Kidney epithelial cell (primary cell): ENCODE measurements at regions not wholly inside any gene's neighbourhood (a gene's known extent, or its start where the extent isn't known, plus 50 kb on each side); places are given as distances from the start of the nearest gene placed in this dataset.

Experiments
- DNase-seq: peaks from one replicate; pipeline ENCODE4 v3.0.0-alpha.2; 2010; ENCODE audit warnings: low read depth
- H3K27me3 ChIP-seq: 2 replicates; pipeline ENCODE4 v1.6.0; 2011; ENCODE audit warnings: low read length; ENCODE audit not compliant: control insufficient read depth, insufficient read depth
- H3K36me3 ChIP-seq: 2 replicates; pipeline ENCODE4 v1.5.1; 2011; ENCODE audit warnings: low read length; ENCODE audit not compliant: control insufficient read depth, insufficient read depth
- H3K4me3 ChIP-seq: 2 replicates; pipeline ENCODE4 v1.5.1; 2011; ENCODE audit warnings: low read depth, mild to moderate bottlenecking, control low read depth, low read length
- TF ChIP-seq, protein P1 (sequence below): IDR thresholded peaks from 2 replicates; pipeline ENCODE4 v1.5.1; 2011; ENCODE audit warnings: mild to moderate bottlenecking, moderate library complexity, low read length, control low read depth, inconsistent platforms; ENCODE audit not compliant: insufficient read depth, poor library complexity, severe bottlenecking

DNA sequence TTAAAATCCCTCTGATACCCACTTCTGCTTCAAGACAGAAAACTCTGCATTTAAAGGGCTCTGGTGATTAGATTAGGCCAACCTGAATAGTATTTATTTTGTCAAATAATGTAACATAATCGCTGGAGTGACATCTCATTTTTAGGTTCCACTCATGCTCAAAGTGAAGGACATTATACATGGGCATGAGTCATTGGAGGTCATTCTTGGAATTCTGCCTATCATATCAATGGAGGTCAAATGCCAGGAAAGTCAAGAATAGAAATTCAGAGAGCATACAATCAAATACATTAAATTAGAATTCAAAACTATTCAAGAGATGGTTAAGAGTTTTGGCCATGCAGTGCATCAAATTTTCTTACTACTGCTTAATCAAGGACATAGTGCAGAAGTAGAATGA, 50.8 kb upstream of the PRSS1 start:
- DNase-seq = no peak
- Histone ChIP-seq H3K4me3 (no peak overlapping the region), H3K36me3 (no peaks in the 10 kb centered on the region), H3K27me3 (no peaks in the 10 kb centered on the region)
- TF ChIP-seq, protein P1, sequence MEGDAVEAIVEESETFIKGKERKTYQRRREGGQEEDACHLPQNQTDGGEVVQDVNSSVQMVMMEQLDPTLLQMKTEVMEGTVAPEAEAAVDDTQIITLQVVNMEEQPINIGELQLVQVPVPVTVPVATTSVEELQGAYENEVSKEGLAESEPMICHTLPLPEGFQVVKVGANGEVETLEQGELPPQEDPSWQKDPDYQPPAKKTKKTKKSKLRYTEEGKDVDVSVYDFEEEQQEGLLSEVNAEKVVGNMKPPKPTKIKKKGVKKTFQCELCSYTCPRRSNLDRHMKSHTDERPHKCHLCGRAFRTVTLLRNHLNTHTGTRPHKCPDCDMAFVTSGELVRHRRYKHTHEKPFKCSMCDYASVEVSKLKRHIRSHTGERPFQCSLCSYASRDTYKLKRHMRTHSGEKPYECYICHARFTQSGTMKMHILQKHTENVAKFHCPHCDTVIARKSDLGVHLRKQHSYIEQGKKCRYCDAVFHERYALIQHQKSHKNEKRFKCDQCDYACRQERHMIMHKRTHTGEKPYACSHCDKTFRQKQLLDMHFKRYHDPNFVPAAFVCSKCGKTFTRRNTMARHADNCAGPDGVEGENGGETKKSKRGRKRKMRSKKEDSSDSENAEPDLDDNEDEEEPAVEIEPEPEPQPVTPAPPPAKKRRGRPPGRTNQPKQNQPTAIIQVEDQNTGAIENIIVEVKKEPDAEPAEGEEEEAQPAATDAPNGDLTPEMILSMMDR = no peak

DNA sequence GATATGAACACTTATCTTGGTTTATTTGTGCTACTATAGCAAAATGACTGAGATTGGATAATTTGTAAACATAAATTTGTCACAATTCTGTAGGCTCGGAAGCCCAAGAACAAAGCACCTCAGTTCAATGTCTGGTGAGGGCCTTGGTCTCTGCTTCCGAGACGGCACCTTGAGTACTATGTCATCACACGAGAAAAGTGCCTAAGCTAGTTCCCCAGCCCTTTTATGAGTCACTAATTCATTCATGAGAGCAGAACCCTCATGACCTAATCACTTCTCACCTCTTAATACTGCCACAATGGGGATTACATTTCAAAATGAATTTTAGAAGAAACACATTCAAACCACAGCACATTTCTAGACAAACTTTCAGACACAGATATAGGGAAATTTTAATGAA, 52.0 kb upstream of the PRSS1 start:
- DNase-seq = no peak
- no peak overlapping the region for H3K4me3 ChIP-seq
- no peaks in the 10 kb centered on the region for H3K27me3 ChIP-seq
- TF ChIP-seq, protein P1 = no peak
- H3K36me3 ChIP-seq = no peaks in the 10 kb centered on the region

DNA sequence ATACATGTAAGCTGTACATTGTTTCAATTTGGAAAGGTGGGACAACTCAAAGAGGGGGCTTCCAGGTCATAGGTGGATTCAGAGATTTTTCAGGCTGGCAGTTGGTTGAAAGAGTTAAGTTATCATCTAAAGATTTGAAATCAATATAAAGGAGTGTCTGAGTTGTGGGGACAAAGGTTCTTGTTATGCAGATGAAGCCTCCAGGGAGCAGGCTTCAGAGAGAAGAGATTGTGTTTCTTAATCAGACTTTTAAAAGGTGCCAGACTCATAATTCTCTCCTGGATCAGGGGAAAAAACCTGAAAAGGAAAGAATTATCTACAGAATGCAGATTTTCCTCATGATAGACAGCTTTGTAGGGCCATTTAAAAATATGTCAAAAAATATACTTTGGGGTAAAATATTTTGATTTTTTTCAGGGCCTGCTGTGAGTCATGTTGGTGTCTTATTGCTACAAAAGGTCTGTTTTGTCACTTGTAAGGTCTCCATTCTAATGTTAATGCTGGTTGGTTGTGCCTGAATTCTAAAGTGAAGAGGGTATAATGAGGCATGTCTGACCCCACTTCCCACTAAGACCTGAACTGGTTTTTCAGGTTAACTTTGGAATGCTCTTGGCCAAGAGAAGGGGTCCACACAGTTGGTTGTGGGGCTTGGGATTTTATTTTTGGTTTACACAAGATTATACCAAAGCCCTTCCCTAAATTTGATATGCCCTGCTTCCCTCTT, 52.7 kb upstream of the PRSS1 start:
- TF ChIP-seq, protein P1 = no peak
- Histone ChIP-seq H3K4me3 (no peak overlapping the region), H3K36me3 (no peaks in the 10 kb centered on the region), H3K27me3 (no peaks in the 10 kb centered on the region)
- DNase-seq = no peak

DNA sequence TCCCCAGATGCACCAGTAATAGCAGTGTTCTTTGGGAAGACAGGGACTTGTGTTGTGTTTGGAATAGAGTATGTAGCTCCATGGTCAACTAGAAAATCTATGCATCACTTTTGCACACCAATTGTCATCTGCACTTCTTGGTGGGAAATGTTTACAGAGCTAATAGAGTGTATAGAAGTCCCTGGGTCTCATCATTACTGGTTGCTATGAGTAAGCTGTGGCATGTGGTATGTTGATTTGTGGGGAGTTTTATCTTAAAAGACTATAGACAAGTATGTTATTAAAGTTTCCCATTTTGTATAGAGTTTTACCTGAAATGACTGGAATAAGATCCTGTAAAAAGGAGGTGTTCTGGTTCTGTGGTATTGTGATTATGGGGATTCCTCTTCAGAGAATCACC, 55.4 kb upstream of the PRSS1 start:
- TF ChIP-seq, protein P1 = no peak
- DNase-seq = no peak
- H3K27me3 ChIP-seq = no peaks in the 10 kb centered on the region
- H3K36me3 ChIP-seq = no peaks in the 10 kb centered on the region
- H3K4me3 ChIP-seq = no peak overlapping the region

DNA sequence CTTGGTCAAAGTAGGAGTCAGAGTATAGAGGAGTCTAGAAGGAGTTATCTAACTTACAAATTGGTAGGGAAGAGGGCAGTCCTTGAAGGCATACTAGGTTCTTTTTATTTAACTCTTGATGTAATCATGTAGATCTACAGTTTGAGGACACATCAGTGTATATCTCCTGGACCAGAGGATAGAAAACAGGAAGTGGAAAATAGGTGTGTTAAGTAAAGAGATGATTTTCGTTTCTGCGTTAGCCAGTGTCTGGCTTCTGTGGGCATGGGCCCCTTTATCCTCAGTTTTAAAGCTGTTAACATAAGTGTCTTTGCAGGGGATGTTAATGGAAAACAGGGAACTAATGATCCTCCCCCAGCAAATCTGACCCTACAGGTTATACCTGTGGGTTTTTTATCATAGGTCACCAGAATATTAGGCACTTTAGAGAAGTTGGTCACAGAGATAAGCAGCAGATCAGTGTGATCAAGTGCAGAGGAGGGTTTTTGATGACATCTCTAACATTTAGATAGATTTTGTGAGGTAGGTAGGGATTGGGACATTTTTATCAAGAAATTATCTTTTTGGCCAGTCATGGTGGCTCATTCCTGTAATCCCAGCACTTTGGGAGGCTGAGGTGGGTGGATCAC, 58.6 kb upstream of the PRSS1 start:
- no peak for DNase-seq
- TF ChIP-seq, protein P1 = no peak

DNA sequence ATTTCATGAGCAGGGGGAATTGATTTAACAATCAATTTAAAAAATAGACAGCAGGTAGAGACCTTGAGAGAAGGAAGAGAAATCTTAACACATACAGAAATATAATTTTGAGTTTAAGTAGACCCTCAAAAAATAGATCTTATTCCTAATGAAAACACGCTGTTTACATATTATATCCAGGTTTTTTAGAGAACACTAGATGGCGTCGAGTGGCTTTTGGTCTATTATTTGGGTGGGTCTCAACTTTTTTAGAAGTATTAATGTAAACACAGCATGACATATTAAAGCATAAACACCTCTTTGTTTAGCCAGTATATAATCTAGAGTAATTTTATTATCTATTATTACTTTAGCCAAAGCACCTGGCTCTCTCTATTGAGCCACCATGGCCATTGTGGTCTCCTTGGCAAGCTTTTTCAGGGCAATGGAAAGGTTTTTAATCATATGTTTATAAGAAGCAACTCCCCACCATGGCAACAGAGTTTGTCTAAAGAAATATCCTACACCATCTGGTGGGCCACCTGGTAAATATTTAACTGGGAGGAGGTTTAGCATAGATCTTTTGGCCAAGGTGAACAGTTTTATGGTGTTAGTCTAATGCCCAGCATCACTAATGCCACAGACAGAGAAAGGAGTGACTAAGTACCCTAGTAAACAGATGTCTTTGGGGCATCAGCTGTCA, 59.7 kb upstream of the PRSS1 start:
- TF ChIP-seq, protein P1 = peak; percentile 13
- H3K36me3 ChIP-seq = no peaks in the 10 kb centered on the region
- H3K27me3 ChIP-seq = no peaks in the 10 kb centered on the region
- no peak for DNase-seq
- no peak overlapping the region for H3K4me3 ChIP-seq

More for the DNA sequence above, 58.6 kb upstream of the PRSS1 start:
- no peaks in the 10 kb centered on the region for H3K36me3 ChIP-seq
- H3K4me3 ChIP-seq = no peak overlapping the region
- no peaks in the 10 kb centered on the region for H3K27me3 ChIP-seq
